HEK293T (cell line): ENCODE measurements at regions not wholly inside any gene's neighbourhood (a gene's known extent, or its start where the extent isn't known, plus 50 kb on each side); places are given as distances from the start of the nearest gene placed in this dataset.

ENCODE experiments used
- CTCF ChIA-PET: fragments of 350-600 bp; formaldehyde crosslinking; extraction: SDS; loops from one replicate; lab custom pipeline; 2021; ENCODE audit warnings: antibody characterized with exemption, inconsistent platforms; lab: Yijun Ruan, JAX
- POLR2A ChIA-PET: fragments of 350-600 bp; formaldehyde crosslinking; extraction: SDS; loops from one replicate; lab custom pipeline; 2020; ENCODE audit warnings: antibody characterized with exemption, inconsistent platforms; lab: Yijun Ruan, JAX
- DNase-seq: peaks from one replicate; pipeline ENCODE4 v3.0.0; 2012; ENCODE audit warnings: mixed read lengths; ENCODE audit errors: extremely low spot score
- ARNT ChIP-seq: fragments of 450-650 bp; IDR thresholded peaks from 2 replicates; pipeline ENCODE4 v1.6.1; 2017; ENCODE audit warnings: mild to moderate bottlenecking
- BHLHE40 ChIP-seq: fragments of 450-650 bp; IDR thresholded peaks from 2 replicates; pipeline ENCODE4 v1.6.1; 2016; ENCODE audit warnings: mild to moderate bottlenecking, moderate library complexity, borderline replicate concordance
- CTBP1 ChIP-seq: fragments of 450-650 bp; IDR thresholded peaks from 2 replicates; pipeline ENCODE4 v1.6.1; 2016; ENCODE audit warnings: borderline replicate concordance
- ELF4 ChIP-seq: fragments of 450-650 bp; IDR thresholded peaks from 2 replicates; pipeline ENCODE4 v1.6.1; 2017; ENCODE audit warnings: antibody characterized with exemption
- FOXA1 ChIP-seq: fragments of 450-650 bp; IDR thresholded peaks from 2 replicates; pipeline ENCODE4 v1.6.1; 2016; ENCODE audit warnings: mild to moderate bottlenecking
- FOXK2 ChIP-seq: fragments of 450-650 bp; IDR thresholded peaks from 2 replicates; pipeline ENCODE4 v1.6.1; 2016; ENCODE audit warnings: mild to moderate bottlenecking
- FOXM1 ChIP-seq: fragments of 450-650 bp; IDR thresholded peaks from 2 replicates; pipeline ENCODE4 v1.6.1; 2017; ENCODE audit warnings: mild to moderate bottlenecking, borderline replicate concordance
- HDGF ChIP-seq: fragments of 450-650 bp; IDR thresholded peaks from 2 replicates; pipeline ENCODE4 v1.6.1; 2017; ENCODE audit warnings: antibody characterized with exemption, borderline replicate concordance
- L3MBTL2 ChIP-seq: fragments of 450-650 bp; conservative IDR thresholded peaks from 2 replicates; pipeline ENCODE4 v1.6.1; 2016; ENCODE audit warnings: mild to moderate bottlenecking
- LEF1 ChIP-seq: fragments of 450-650 bp; IDR thresholded peaks from 2 replicates; pipeline ENCODE4 v1.6.1; 2017; ENCODE audit warnings: mild to moderate bottlenecking, borderline replicate concordance
- NFRKB ChIP-seq: fragments of 450-650 bp; IDR thresholded peaks from 2 replicates; pipeline ENCODE4 v1.6.1; 2016; ENCODE audit warnings: mild to moderate bottlenecking, moderate library complexity
- PKNOX1 ChIP-seq: fragments of 450-650 bp; IDR thresholded peaks from 2 replicates; pipeline ENCODE4 v1.6.1; 2016
- SP1 ChIP-seq: fragments of 450-650 bp; IDR thresholded peaks from 2 replicates; pipeline ENCODE4 v1.6.1; 2017
- SUZ12 ChIP-seq: fragments of 450-650 bp; IDR thresholded peaks from 2 replicates; pipeline ENCODE4 v1.6.1; 2016; ENCODE audit warnings: mild to moderate bottlenecking
- TARDBP ChIP-seq: fragments of 450-650 bp; IDR thresholded peaks from 2 replicates; pipeline ENCODE4 v1.6.1; 2016
- ZNF384 ChIP-seq: fragments of 450-650 bp; IDR thresholded peaks from 2 replicates; pipeline ENCODE4 v1.6.1; 2016

GRCh38 chr19:29415507-29415906, 110.3 kb upstream of the VSTM2B start:
- no peak for TF ChIP-seq HDGF
- no peak for TF ChIP-seq ZNF384
- TF ChIP-seq FOXA1: no peak
- no peak for TF ChIP-seq ARNT
- TF ChIP-seq SUZ12: no peak
- no peak for TF ChIP-seq TARDBP
- no peak for TF ChIP-seq CTBP1
- TF ChIP-seq FOXM1: no peak
- no peak for TF ChIP-seq ELF4
- no peak for TF ChIP-seq PKNOX1
- no peak for TF ChIP-seq LEF1
- TF ChIP-seq FOXK2: no peak
- TF ChIP-seq BHLHE40: no peak
- TF ChIP-seq SP1: no peak
- no peak for TF ChIP-seq NFRKB
- no peak for TF ChIP-seq L3MBTL2
- no peak for DNase-seq
- ChIA-PET POLR2A (no interaction called here), CTCF (interaction anchor here (0.6 kb wide), 1 partner anchor 39 kb away, joined by 5 read pairs; no protein-coding TSS in a partner anchor)

- ChIA-PET POLR2A (interaction anchor here (1.0 kb wide), 1 partner anchor 190 kb away, joined by 3 read pairs; the partner anchor contains the start of gene POP4), CTCF (interaction anchor here (0.6 kb wide), 1 partner anchor 216 kb away, joined by 4 read pairs; no protein-coding TSS in a partner anchor)
- TF ChIP-seq TARDBP (no peak), ARNT (no peak), CTBP1 (no peak), FOXA1 (no peak), ZNF384 (no peak), L3MBTL2 (no peak), SP1 (no peak), FOXM1 (no peak), ELF4 (no peak), BHLHE40 (no peak), HDGF (no peak), SUZ12 (no peak), NFRKB (no peak), PKNOX1 (no peak), LEF1 (no peak), FOXK2 (no peak)
- no peak for DNase-seq
Observed at GRCh38 chr19:29417048-29417447, 108.7 kb upstream of the VSTM2B start.

- TF ChIP-seq L3MBTL2: no peak
- no peak for TF ChIP-seq TARDBP
- no peak for TF ChIP-seq SUZ12
- TF ChIP-seq ARNT: no peak
- TF ChIP-seq ZNF384: no peak
- TF ChIP-seq HDGF: no peak
- TF ChIP-seq NFRKB: no peak
- no peak for TF ChIP-seq FOXK2
- no peak for TF ChIP-seq BHLHE40
- no peak for TF ChIP-seq PKNOX1
- no peak for TF ChIP-seq ELF4
- TF ChIP-seq FOXA1: no peak
- TF ChIP-seq CTBP1: no peak
- no peak for TF ChIP-seq FOXM1
- DNase-seq: no peak
- POLR2A ChIA-PET: interaction anchor here (1.0 kb wide), 1 partner anchor 188 kb away, joined by 3 read pairs; the partner anchor contains the start of gene POP4
- CTCF ChIA-PET: no interaction called here
Observed at GRCh38 chr19:29418201-29418600, 107.6 kb upstream of the VSTM2B start.

- no peak for DNase-seq
- CTCF ChIA-PET: no interaction called here
- POLR2A ChIA-PET: no interaction called here
- TF ChIP-seq TARDBP (no peak), FOXA1 (no peak), ELF4 (no peak), CTBP1 (no peak), NFRKB (no peak), BHLHE40 (no peak), SUZ12 (no peak), FOXK2 (no peak), L3MBTL2 (no peak), LEF1 (no peak), SP1 (no peak)
Observed at GRCh38 chr19:29420065-29420464, 105.7 kb upstream of the VSTM2B start.

GRCh38 chr19:29420482-29421195, 105.2 kb upstream of the VSTM2B start:
- ChIA-PET POLR2A (no interaction called here), CTCF (no interaction called here)
- DNase-seq: no peak
- no peak for TF ChIP-seq ELF4
- TF ChIP-seq FOXK2: no peak
- no peak for TF ChIP-seq HDGF
- no peak for TF ChIP-seq CTBP1
- no peak for TF ChIP-seq SUZ12

GRCh38 chr19:29421196-29421545, 104.6 kb upstream of the VSTM2B start:
- ChIA-PET POLR2A (no interaction called here), CTCF (no interaction called here)
- no peak for DNase-seq
- TF ChIP-seq HDGF (no peak), FOXA1 (no peak), ELF4 (no peak), CTBP1 (no peak), SUZ12 (no peak), TARDBP (no peak), FOXM1 (no peak), LEF1 (no peak), FOXK2 (no peak), NFRKB (no peak), ZNF384 (no peak)
